ENCODE measurements at regions not wholly inside any gene's neighbourhood (a gene's known extent, or its start where the extent isn't known, plus 50 kb on each side); places are given as distances from the start of the nearest gene placed in this dataset.

DNA sequence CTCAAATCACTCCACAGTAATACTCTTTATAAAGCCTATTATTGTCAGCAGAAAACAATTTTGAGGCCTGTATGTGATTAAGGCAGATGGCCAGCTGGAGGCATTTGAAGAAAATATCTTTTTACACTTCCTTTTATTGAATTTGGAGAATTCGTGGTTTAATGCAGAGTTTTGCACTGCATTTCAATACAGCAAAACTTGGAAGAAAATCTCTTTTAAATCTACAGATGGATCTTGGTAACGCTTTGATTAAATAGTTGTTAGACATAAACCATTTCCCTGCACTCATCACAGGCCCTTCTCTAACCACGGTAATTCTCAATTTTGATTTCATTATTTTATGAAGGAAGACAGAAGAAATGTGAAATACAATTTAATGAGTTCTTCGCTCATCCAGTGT lies 185.7 kb downstream of the RFC3 start:
- ATAC-seq = no peak

- ATAC-seq = no peak
Observed at GRCh38 chr13:34004676-34005075, 186.7 kb downstream of the RFC3 start.

GRCh38 chr13:34006011-34006410 lies 188.1 kb downstream of the RFC3 start:
- ATAC-seq = no peak

GRCh38 chr13:34011552-34012085 lies 193.7 kb downstream of the RFC3 start:
- ATAC-seq = no peak

- no peak for ATAC-seq
Observed at GRCh38 chr13:34012382-34012781, 194.4 kb downstream of the RFC3 start.

DNA sequence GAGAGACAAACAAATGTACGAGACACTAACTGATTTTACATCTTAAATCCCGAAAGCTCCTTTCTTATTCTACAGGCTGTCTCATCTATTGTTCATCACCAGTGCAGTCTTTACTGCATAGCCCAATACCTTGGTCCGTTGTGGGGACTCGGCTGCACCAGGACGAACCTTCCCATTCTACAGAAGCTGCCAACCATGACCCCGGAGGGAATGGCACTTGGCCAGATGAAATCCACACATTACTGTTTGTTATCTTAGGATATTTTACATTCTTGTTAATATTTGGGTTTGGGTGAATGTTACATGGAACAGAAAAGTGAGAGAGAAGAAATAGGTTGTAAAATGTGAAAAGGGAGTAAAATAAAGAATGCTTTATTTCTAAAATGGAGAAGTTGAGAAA lies 195.1 kb downstream of the RFC3 start:
- ATAC-seq = no peak

GRCh38 chr13:34017231-34017630 lies 199.3 kb downstream of the RFC3 start:
- ATAC-seq = no peak

DNA sequence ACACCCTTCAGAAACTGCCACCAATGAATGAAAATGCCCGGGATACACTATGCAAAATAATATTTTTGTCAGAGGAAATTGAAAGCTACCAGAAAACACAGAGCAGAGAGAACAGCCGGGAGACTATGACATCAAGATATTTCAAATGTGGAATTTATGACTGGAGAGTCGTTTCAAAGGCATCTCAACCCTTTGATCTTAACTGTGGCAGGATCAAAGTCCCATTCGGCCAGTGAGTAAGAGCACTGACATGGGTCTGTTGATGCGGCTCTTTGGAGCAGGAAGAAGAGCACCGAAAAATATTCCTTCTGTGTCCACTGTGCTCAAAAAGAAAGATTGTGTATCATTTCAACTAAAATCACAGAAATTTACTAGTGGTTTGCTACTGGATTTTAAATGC lies 201.9 kb downstream of the RFC3 start:
- ATAC-seq = no peak

- peak; percentile 73 for ATAC-seq
Observed at GRCh38 chr13:34020388-34020787, 202.4 kb downstream of the RFC3 start.

DNA sequence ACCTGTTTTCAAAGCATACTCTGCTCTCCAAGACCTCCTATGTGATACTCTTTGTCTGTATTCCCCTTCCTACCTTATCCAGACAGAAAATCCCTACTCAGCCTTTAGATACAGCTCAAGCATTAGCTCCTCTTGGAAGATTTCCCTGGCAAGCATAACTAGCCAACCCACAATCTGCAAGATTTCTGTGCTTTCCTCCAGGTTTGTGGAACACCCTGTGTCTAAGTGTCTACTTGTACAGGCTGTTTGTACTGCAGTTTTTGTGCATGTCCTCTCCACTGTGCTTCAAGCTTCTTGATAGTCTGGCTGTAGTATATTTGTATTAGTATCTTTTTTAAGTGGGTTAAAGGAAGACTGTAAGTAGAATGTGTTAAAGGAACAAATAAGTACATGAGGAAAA lies 203.7 kb downstream of the RFC3 start:
- ATAC-seq = no peak

- ATAC-seq = no peak
Observed at GRCh38 chr13:34025746-34026145, 207.8 kb downstream of the RFC3 start.

DNA sequence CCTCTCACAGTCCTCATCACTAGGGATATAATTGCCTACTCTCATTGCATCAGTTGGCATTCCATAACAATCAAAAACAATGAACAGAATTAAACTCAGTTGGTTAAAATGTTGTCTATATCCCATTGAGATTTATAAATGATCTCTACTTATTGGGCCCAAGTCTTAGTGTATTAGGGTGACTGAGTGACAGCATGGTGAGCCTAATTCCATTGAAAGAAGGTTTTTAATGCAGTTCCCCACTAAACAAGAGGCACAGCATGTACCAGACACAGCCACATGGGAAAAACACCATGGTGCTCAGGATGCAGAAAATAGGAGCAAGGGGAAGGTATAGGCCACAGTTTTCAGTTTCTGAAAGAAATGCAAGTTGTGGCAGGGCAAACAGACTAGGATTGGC lies 208.4 kb downstream of the RFC3 start:
- ATAC-seq = no peak

DNA sequence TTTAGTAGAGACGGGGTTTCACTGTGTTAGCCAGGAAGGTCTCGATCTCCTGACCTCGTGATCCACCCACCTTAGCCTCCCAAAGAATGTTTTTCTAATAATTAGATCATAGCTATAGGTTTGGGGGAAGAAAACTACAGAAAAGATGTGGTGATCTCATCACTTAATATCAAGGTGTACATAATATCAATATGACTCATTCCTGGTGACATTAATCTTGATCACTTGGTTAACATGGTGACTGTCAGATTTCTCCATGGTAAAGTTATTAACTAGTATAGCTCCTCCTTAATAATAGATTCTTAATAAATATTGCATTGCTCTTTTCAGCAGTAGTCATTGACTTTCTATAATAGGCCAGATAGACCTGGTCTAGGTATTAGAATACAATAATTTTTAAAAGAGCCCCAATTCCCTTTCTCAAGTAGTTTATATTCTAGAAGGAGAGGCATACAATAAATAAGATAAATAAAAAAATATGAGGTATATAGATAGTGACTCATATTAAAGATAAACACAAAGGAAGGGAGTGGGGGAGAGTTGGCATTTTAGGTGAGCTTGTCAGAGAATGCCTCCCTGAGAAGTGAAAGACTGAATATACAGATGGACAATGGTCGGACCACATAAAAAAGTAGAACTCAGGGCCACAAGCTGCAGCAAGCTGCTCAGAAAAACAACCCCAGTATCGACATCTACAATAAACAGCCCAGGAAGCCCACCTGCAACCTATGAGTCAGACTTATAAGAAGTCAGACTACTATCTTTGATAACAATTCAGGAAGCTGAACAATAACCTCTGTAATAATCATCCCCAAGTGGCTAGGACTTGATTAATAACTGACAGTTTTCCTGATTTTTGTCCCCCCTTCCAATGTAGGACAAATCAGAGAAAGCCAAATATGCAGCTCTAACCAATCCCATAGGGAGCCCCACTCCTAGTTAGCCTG lies 210.8 kb downstream of the RFC3 start:
- ATAC-seq = no peak

- ATAC-seq = no peak
Observed at GRCh38 chr13:34030782-34031181, 212.8 kb downstream of the RFC3 start.

GRCh38 chr13:34031610-34032009 lies 213.7 kb downstream of the RFC3 start:
- ATAC-seq = no peak

GRCh38 chr13:34034411-34034810 lies 216.5 kb downstream of the RFC3 start:
- no peak for ATAC-seq

DNA sequence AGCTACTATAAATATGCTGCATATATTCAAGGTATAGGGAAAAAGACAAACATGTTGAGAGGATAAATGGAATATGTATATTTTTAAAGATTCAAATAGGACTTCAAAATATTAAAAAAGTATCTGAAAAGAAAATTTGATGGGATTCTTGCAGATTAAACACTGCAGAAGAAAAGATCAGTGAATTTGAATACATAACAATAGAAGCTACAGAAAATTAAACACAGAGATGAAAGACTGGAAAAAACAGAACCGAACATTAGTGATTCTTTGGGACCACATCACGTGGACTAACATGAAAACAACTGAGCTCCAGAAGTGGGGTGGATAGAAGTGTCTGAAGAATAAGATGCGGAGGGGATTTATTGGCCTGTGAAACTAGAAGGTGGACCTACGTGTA lies 217.2 kb downstream of the RFC3 start:
- ATAC-seq = no peak

DNA sequence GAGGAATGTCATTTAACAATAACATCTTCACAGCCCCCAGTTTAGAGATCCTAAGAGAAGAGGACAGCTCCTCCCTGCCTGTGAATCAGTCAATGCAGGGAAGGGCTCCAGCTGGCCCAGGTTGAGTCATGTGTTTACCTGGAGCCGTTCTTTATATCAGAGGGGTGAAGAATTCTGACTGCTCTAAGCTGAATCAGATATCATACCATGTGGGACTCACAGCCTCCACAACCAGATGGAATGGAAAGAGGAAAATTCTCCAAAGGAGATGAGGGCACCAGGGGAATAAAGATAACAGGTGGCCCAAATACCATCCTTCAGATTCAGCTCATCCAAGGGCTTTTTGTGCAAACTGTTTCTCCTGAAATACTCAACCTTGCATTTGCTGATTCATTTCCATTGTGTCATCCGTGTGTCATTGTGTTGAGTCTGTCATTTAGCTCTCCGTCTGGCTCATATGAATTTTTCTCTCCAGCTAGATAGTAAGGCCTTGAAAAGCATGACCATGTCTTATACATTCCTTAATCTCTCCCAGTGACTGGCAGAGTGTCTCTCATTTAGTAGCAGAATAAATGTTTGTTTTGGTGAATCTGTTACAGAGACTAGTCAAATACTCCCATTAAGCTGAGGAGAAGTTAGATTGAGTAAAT lies 217.9 kb downstream of the RFC3 start:
- peak; percentile 77 for ATAC-seq

- ATAC-seq = no peak
Observed at GRCh38 chr13:34037636-34038540, 219.9 kb downstream of the RFC3 start.

- ATAC-seq = no peak
Observed at GRCh38 chr13:34038541-34039068, 220.7 kb downstream of the RFC3 start.

DNA sequence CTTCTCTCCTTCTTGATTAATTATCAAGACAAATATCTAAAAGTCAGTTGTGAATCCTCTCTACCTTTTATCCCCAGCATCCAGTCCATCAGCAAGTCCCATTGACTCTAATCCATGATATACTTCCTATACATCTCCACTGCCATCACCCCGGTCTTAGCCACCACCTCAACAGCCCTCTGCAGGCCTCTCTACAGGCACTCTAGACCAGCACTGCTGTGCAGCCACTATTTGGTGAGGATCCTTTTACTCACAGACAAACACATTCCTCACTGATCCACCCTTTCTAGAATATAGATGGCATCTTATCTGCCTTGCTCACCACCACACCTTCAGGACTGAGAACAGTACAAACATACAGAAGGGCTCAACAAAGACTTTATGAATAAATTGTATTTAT lies 221.7 kb downstream of the RFC3 start:
- ATAC-seq = no peak

GRCh38 chr13:34040863-34041262 lies 222.9 kb downstream of the RFC3 start:
- no peak for ATAC-seq

DNA sequence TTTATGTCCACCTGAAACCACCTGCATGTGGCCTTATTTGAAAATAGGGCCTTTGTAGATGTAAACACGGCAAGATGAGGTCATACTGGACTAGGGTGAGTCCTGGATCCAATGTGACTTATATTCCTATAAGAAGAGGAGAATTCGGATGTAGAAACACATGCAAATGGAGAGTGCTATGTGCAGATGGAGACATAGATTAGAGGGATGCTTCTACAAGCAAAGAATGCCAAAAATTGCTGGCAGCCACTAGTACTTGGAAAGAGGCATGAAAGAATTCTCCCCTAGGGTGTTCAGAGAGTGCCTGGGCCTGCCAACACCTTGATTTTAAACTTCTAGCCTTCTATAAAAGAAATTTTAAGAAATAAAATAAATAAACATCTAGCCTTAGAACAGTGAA lies 226.1 kb downstream of the RFC3 start:
- no peak for ATAC-seq
